GM18868 (cell line): ENCODE measurements at regions not wholly inside any gene's neighbourhood (a gene's known extent, or its start where the extent isn't known, plus 50 kb on each side); places are given as distances from the start of the nearest gene placed in this dataset.
"Not testable (repeated sequence)": the region's sequence is repeated elsewhere in the genome, so short reads cannot be mapped to it uniquely, and the experiment has no call there.

Source experiments
- ATAC-seq: cut with Tn5 transposase; IDR thresholded peaks from one replicate; pipeline ENCODE4 v1.9.1; 2021; ENCODE audit warnings: mild to moderate bottlenecking, moderate library complexity; ENCODE audit not compliant: unreplicated experiment

DNA sequence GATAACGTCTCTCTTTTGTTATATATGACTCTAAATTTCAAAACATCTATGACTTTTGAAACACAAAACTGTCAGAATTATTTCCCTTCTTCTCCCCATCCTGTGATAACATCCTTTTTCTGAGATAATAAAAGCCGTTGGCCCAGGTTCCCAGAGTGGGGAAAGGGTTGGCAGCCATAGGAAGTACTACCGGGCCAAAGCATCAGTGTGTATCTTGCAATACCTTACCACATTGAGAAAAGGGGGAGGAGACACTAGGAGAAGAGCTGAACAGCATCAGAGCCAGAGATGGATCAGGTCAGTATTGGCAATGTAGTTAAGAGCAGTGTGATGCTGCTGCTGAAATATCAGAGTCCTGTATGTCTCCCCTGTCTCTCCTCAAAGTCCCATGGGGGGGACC lies 210.0 kb upstream of the PROK2 start:
- ATAC-seq, result no peak

DNA sequence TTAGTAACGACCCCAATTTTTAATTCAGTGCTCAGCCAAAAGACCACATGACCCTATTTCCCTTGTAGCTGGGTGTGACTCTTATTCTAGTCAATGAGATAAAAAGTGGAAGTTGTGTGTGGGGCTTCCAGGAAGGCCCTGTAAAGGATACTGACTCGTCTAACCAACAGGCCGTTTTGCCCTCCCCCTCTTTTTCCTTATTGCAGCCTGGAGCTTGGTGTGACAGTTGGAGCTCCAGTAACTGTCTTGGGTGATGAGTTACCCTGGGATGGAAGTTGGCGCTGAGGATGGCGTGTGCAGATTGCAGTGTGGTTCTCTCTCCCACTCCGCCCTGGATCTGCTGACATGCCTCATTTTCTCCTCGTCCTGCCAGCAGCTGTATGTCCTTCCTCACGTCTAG lies 209.3 kb upstream of the PROK2 start:
- no peak for ATAC-seq

DNA sequence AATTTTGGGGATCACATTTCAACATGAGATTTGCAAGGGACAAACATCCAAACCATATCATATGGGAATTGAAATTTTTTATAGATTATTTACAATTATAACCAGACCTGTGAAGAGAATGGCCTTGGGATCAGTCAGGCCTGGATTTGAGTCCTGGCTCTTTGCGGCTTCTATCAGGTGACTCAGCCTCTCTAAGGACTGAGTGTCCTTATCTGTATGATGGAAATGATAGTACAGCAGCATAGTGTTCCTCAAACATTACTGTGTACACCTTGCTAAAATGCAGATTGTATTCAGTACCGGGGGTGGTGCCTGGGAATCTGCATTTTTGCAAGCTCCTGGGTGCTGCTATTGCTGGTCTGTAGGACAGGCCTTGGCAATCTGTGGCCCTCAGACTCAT lies 206.7 kb upstream of the PROK2 start:
- ATAC-seq, result no peak

DNA sequence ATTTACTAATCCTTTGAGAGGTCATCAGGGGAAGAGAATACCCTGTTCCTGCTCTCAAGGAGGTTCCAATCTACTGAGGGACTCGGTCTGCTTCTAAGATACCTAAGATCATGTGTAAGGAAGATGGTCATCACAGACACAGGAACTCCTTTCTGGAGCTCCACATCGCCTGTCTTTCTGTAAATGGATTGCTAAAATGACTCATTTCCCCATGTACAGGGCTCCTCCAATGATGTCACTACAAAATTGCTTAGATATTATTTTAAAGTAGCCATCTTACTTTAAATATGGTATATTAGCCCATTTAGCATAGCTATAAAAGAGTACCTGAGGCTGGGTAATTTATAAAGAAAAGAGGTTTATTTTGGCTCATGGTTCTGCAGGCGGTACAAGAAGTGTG lies 206.1 kb upstream of the PROK2 start:
- ATAC-seq, result no peak

DNA sequence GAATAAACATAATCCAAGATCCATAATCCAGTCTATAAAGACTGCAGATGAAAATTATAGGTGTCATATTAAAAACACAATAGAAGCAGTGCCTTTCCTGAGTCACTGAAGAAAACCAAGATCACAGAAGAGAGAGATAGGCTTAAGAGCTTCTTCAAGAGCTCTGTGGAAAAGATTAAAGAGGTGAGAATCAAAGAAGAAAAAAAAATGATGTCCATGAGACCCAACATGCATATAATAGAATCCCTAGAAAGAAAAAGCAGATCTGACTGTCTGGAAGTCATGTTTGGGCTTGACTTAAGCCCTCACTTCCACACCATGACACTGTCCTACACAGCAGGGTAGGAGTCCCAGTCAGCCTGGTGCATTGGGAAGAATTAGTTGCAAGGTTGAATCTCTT lies 205.6 kb upstream of the PROK2 start:
- no peak for ATAC-seq

DNA sequence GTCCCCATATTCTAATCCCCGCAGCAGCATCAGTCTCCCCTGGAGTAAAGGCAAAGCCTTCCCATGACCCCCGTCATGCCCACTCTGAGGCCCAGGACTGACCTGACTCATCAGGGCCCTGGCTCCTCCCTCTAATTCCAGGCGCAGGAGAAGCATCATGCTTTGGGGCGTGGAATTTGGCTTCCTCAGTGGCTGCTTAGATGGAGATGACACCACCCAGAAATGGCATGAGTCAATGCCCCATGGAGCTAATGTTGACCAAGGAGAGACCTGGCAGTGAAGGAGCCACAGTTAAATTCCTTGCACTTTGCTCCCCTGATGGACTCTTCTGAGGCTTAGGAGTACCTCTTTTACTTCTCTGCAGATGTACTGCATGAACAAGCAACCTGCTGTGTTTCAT lies 204.2 kb upstream of the PROK2 start:
- ATAC-seq, result no peak

DNA sequence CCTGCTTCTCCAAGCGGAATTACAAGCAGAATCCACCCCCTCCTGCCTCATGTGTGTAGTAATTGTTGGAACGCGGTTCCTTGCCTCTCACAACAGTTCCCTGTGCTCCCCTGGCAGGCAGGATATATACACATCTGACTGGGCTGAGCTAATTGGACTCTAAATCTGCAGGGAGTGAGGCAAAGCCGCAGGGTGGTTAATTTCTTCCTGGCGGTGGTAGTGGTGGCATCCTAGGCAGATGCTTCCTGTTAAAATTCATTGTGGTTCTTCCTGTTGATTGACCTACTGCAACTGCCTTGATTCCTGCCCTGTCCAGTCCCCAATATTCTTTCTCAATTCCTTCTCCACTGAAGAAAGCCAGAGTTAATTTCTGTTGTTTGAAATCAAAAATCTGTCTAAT lies 202.9 kb upstream of the PROK2 start:
- ATAC-seq, result no peak

DNA sequence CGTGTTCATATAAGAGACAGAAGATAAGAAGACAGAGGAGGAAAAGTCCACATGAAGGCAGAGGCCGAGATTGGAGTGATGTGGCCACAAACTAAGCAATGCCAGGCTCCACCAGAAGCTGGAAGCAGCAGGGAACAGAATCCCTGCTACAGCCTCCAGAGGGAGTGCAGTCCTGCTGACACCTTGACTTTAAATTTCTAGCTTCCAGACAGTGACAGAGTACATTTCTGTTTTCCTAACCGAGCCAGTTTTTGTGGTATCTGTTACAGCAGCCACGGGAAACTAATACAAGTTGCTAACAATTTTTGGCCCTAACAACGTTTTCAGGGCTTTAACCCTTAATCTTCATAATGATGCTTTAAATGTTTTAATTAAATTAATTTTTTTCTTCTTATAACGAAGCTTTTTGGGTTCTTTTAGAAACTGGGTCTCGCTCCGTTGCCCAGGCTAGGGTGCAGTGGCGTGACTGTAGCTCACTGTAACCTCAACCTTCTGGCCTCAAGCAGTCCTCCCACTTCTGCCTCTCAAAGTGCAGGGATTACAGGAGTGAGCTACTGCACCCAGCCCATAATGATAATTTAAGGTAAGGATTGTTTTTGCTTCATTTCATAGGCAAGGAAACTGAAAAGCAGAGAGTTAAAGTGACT lies 202.3 kb upstream of the PROK2 start:
- ATAC-seq, result no peak

DNA sequence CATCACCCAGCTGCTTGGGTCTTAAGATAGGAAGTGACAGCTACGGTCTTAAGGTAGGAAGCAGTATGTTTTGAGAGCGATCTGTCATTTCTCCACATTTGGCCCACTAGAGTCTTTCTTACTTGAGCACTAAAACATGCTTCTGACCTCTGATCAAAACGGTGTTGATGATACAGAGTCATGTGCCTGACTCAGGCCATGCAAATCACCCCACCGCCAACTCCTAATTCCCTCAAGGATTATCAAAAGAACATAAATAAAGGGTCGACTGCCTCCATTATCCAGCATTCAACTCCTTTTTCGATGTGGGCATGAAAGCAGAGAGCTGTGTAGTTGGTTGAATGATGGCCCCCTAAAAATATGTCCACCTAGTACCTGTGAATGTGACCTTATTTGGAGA lies 201.7 kb upstream of the PROK2 start:
- ATAC-seq, result no peak

DNA sequence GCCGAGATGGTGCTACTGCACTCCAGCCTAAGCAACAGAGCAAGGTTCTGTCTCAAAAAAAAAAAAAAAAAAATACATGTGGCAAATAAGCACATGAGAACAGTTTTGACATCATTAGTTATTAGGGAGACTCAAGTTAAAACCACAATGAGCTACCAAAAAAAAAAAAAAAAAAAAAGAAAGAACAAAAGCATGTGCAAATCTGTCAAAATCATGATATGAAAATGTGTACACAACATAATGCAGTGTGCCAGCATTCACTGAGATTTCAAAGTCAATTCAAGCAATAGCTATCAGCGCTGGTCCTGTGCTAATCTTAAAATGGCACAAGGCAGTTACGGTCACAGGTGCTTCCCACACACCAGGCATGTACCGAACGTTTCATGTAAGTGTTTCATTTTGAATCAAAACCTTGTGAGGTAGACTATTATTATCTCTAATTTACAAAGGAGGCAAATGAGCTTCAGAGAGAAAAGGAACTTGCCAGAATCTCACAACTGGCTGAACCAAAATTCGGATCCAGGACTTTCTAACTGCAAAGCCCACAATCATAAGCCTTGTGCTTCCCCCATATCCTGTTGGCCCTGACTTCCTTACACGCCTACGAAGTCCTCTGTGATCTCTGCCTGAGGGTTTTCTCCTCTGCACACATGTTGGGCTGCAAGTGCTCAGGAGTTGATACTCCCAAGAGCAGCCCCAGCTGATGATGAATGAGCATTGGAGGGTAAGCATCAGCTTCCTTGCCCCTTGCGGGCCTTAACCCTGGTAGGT lies 200.1 kb upstream of the PROK2 start:
- peak; percentile 88 for ATAC-seq

DNA sequence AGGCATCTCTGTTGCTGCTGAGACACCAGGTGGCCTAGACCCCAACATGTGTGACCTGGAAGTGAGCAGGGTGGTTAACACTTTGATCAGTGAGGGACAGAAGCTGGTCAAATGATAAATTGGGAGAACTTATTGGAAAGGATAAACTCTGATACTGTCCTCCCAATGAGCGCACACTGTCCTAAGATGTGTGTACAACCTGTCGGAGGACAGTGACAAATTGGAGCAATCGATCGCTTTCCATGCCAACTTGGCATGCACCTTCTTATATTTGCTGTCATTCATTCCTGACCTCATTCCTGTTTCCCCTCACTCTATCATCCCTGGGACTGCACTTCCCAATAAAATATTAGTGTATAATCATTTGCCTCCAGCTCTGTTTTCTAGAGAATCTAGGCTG lies 198.7 kb upstream of the PROK2 start:
- no peak for ATAC-seq

DNA sequence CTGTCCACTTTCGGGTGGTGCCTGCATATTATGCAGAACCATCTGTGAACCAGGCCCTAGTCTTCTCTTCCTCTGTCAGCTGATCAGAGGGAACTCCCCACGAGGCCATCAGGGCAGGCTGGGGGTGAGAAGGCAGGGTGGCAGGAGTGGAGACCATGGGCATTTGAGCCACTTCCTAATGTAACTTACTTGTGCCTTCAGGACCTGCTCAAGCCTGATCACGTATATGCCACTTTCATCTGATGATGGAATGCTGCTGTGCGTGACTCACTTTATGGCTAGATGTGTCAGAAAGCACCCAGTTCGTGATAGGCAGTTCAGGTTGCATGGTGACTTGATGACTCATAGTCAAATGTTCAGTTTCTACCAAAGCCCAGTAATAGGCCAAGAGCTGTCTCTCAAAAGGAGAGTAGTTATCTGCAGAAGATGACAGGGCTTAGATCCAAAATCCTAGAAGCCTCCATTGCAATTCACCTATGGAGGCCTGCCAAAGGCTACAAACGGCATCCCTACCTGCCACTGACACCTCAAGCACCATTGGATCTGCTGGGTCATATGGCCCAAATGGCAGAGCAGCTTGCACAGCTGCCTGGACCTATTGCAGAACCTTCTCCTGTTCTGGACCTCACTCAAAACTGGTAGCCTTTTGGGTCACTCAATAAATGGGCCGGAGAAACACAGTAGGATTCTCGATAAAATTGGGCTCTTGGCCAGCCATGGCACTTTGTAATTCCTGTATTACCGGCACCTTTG lies 197.7 kb upstream of the PROK2 start:
- ATAC-seq, result not testable (repeated sequence)

DNA sequence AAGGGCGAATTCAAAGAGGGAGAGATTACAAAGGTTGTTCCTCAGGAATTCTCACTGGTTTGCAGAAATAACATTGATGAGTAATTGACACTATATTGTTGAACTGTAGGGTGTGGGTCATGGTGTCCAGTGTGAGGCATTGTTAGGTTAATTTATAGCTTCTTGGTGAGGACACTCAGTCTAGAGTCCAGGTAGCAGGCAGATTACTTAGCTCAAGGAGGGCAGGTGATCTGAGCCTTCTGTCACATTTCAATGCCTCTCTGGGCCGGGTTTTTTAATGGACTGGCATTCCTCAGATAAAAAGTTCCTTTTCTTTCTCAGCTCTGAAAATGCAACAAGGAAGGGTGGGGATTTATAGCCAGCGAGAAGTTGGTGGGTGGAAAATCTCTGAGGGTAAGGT lies 194.2 kb upstream of the PROK2 start:
- no peak for ATAC-seq

DNA sequence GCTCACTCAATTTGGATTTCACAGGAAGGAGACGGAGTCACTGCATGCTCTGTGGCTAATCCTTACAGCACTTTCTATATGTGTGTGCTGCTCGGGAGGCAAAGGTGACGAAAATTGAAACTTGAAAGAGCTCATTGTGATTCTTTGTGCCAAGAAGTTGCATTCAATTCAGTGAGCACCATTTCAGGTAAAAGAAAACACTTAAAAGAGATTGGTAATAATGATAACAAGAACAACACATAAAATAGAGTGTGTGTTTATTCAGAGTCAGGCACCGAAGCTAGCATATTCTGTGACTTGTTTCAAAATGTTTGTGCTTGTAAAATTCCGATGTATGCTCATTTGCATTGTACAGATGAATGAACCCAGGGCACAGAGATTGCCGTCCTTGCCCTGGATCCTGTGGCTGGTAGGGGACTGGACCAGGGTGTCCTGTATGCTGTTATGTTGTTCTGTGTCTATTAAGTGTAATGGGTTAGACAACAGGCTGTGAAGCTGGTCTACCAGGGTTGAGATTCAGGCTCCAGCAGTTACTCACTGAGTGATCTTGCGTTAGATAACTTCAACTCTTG lies 193.3 kb upstream of the PROK2 start:
- peak; percentile 92 for ATAC-seq

DNA sequence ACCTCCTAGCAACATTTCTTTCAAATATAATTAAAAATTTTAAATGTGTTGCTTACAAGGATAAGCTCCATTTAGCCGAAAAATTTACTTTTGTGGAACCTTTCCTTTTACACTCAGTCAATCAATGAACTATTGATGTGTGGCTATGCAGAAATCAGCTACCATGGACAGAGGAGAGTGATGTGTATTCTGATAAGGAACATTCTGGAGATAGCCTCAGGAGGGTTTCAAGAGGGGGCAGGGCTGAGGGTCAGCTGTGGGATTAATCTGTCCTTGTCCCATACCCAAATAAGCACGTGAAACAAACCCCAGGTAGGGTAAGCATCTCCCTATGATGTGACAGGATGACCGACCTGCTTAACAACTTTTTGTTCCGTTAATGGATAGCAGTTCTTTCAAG lies 192.6 kb upstream of the PROK2 start:
- ATAC-seq, result no peak

DNA sequence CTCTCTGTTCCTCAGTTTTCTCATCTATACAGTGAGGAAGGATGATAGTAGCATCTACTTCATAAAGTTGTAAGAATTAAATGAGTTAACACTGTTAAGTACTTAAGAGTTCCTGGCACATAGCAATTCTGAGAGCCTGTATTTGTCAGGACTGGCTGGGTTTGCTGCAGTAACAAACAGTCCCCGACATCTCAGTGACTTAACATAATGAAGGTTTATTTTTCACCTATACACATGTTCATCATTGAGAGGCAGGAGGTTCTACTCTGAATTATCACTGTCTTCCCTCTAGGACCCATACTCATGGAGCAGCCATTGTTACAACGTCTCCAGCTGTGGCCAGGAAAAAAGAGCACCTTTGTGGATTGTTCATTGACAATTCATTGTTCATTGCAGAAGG lies 190.6 kb upstream of the PROK2 start:
- ATAC-seq, result no peak

DNA sequence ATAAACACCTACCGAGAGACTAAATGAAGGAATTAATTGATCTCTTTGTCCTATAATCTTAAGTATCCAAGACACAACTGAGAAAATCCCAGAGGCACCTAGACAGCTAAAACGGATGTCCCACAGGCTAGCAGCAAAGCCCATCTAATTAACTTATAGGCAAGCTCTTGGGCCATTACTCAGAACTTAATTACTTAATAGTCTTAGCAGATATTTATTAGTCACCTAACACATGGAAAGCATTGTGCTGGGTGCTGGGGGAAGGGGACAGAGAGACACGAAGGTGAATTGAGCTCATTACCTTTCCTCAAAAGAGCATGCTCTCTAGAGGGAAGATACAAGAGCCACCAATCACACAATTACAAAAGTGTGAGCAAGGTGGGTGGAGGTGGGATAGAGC lies 189.8 kb upstream of the PROK2 start:
- ATAC-seq, result no peak

DNA sequence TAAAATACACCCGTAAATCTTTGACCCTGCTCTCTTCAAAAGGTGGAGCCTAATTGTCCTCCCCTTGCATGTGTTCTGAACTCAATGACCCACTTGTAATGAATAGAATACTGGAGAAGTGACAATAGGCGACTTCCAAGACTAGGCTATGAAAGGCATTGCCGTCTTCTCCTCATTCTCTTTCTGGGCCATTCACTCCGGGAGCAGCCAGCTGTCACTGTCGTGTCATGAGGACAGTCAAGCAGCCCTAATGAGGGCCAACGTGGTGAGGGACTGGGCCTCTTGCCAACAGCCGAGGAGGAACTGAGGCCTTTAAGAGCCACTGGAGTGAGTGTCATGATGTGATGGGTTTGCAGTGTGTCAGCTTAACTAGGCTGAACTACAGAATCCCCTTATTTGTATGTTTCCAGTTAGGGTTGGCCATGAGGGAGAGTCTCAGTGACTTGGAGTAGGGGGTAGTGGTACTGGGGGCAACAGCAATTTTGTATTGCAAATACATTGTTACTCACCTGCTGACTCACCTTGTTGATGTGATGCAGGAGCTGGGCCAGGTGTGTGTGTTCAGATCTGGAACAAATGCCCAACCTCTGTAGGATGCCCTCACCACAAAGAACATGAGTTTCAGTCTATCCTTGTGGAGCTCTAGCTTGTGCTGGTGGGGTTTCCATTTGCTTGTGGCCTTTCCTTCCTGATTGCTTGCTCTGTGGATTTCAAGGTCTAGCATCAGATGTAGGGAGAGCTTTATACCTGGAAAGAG lies 188.5 kb upstream of the PROK2 start:
- no peak for ATAC-seq

DNA sequence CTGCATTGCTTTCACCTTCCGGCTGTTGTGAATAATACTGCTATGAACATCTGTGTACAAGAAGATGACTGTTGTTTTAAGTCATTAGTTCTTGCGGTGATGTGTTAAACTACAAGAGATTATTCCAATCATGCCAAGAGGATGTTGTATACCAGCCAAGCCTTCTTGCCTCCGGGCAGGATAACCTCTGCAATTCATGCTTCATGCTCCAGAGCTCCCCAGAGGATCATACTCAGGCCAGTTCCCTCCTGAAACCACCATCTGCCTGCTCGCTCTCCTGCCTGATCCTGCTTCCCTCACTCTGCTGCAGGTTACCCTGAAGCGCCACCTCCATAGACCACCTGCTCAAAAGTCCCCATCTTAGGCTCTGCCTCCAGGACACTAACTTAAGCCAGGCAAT lies 187.1 kb upstream of the PROK2 start:
- ATAC-seq, result no peak

DNA sequence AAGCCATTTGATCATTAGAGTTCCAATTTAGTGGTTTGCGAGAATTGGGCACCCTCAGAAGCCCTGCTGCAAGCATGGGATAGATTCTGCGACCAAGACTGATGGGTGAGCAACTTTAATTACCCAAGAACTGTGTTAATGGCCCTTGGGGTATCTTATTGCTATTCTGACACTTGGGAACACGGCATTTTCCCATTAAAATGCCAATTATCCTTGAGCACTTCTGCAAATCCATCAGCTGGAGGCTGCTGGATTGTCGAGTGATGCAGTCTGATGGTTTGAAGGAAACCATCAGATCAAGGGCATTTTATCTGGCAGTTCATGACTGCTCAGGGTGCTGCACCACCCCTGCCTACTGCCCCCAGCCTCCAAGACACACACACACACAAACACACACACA lies 183.6 kb upstream of the PROK2 start:
- no peak for ATAC-seq

DNA sequence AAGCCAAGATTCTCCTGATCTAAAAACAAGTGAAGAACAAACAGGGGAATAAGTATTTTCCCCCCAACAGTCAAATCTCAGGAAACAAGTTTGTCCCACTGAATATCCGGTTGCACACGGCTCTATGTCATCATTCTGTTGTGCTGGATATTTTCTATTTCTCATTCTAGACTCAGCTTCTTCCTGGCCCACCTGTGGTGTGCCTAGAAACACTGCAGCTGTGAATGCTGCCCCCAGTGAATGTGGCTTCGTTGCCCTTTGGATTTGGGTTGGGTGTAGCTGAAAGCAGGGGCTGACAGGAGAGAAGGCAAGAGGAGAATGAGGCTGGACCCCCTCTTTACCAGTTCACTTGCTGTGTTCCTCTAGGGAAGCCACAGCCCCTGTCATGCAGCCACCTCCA lies 181.2 kb upstream of the PROK2 start:
- ATAC-seq, result no peak
